ENCODE measurements at regions not wholly inside any gene's neighbourhood (a gene's known extent, or its start where the extent isn't known, plus 50 kb on each side); places are given as distances from the start of the nearest gene placed in this dataset.

DNA sequence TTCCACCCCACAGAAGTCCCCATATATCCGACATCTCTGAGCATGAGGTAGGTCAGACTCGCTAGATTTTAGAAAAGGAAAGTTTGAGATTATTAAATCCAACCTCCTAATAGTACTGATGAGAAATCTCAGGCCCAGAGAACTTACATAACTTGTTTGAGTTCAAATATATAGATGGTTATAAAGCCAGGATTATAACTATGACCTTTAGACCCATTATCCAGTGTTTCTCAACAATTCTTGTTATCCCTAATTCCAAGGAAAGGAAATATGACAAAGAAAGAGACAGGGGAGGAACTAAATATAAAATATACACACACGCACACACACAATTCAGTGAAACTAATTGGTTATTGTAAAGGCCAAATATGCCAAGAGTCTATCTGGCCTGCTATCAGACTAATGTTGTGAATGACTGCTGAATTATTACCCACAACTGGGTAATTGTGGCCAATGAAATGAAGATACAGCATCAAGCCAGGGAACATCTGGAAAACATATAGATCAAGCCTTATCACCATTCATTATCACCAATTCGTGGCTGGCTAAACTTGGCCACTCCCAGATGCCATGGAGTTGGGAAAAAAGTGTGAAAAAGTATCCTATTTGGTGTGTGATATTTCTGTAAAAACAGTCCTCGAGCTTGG lies 248.4 kb downstream of the PRELID2 start:
- Histone ChIP-seq H3K4me3 (ENCODE audit: low read depth, low read length) (no peak overlapping the region), H3K9me3 (ENCODE audit: insufficient read depth, low read depth, low read length) (no peaks in the 10 kb centered on the region), H2AFZ (ENCODE audit: insufficient read depth, low read length, poor library complexity) (no peak overlapping the region), H4K8ac (ENCODE audit: low read depth, low read length) (no peak overlapping the region), H3K27me3 (ENCODE audit: insufficient read depth, low read length) (no peaks in the 10 kb centered on the region), H3K36me3 (ENCODE audit: control insufficient read depth in 1 of 2, insufficient read depth in 2 of 2, low read length in 2 of 2) (no peaks in the 10 kb centered on the region), H4K12ac (ENCODE audit: low read depth, low read length) (no peak overlapping the region), H3K23ac (ENCODE audit: low read length) (no peak overlapping the region), H3K79me1 (ENCODE audit: low read length) (no peaks in the 10 kb centered on the region), H3K79me2 (ENCODE audit: control insufficient read depth, insufficient read depth, low read length, poor library complexity) (no peaks in the 10 kb centered on the region), H2AK5ac (ENCODE audit: low read length) (no peak overlapping the region), H3K4ac (ENCODE audit: low read depth, low read length) (no peak overlapping the region), H2BK120ac (ENCODE audit: insufficient read depth, low read length, poor library complexity) (no peak overlapping the region), H3K9ac (ENCODE audit: low read length) (no peak overlapping the region), H4K91ac (ENCODE audit: low read depth, low read length) (no peak overlapping the region), H3K18ac (ENCODE audit: low read length) (no peak overlapping the region), H3K4me1 (ENCODE audit: control insufficient read depth in 1 of 2, insufficient read depth in 2 of 2, low read length in 2 of 2) (no peaks in the 10 kb centered on the region), H3K4me2 (ENCODE audit: low read length) (no peak overlapping the region), H2BK5ac (ENCODE audit: low read depth, low read length, poor library complexity) (no peak overlapping the region), H3K14ac (ENCODE audit: low read length) (no peak overlapping the region), H2BK12ac (ENCODE audit: low read length) (no peak overlapping the region), H3K27ac (ENCODE audit: low read depth, low read length) (no peak overlapping the region)
- no peak for DNase-seq
- WGBS (ENCODE audit: extremely low coverage, insufficient coverage, insufficient read length): no CpG with 5 or more reads among the region's 5 CpGs

DNA sequence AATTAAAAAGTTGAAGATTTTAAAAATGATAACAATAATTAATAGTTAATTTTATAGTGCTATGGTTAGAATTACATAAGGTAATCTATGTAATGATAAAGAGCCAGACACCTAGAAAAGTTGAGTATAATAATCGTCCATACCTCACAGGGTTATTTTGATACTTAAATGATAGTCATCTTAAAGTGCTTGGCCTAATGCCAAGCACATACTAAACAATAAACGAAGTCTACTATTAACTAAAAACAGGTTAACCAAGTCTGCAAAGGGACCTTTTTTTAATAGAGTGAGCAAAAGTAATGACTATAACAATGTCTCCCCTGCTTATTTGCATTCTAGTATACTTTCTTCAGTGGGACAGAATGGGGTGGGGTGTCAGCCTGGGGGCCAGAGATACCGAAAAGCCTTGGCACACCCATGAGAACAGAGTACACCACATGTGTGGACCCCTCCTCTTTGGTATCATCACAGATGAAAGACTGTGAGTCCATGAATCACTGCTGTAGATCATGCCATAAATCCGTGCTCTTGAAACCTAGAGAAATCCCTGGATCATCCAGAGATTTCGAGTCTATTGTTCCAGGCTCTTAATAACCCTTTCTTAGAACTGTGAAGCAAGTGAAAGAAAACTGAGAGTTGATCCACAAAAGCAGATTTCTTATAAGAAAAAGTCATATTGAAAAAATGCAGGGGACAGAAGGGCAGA lies 249.5 kb downstream of the PRELID2 start:
- Histone ChIP-seq H3K27me3 (ENCODE audit: insufficient read depth, low read length) (no peaks in the 10 kb centered on the region), H3K79me2 (ENCODE audit: control insufficient read depth, insufficient read depth, low read length, poor library complexity) (no peaks in the 10 kb centered on the region), H4K91ac (ENCODE audit: low read depth, low read length) (peak overlapping the region; percentile 24), H3K4me2 (ENCODE audit: low read length) (no peak overlapping the region), H3K4ac (ENCODE audit: low read depth, low read length) (no peak overlapping the region), H3K4me3 (ENCODE audit: low read depth, low read length) (no peak overlapping the region), H2BK5ac (ENCODE audit: low read depth, low read length, poor library complexity) (no peak overlapping the region), H2BK120ac (ENCODE audit: insufficient read depth, low read length, poor library complexity) (no peak overlapping the region), H2BK12ac (ENCODE audit: low read length) (no peak overlapping the region), H3K27ac (ENCODE audit: low read depth, low read length) (no peak overlapping the region), H3K79me1 (ENCODE audit: low read length) (no peaks in the 10 kb centered on the region), H3K9me3 (ENCODE audit: insufficient read depth, low read depth, low read length) (no peaks in the 10 kb centered on the region), H2AK5ac (ENCODE audit: low read length) (no peak overlapping the region), H3K9ac (ENCODE audit: low read length) (no peak overlapping the region), H3K36me3 (ENCODE audit: control insufficient read depth in 1 of 2, insufficient read depth in 2 of 2, low read length in 2 of 2) (no peaks in the 10 kb centered on the region), H3K14ac (ENCODE audit: low read length) (no peak overlapping the region), H2AFZ (ENCODE audit: insufficient read depth, low read length, poor library complexity) (no peak overlapping the region), H3K4me1 (ENCODE audit: control insufficient read depth in 1 of 2, insufficient read depth in 2 of 2, low read length in 2 of 2) (no peaks in the 10 kb centered on the region), H4K12ac (ENCODE audit: low read depth, low read length) (no peak overlapping the region), H3K23ac (ENCODE audit: low read length) (no peak overlapping the region), H3K18ac (ENCODE audit: low read length) (no peak overlapping the region), H4K8ac (ENCODE audit: low read depth, low read length) (no peak overlapping the region)
- DNase-seq: no peak
- no CpG with 5 or more reads among the region's 5 CpGs for WGBS (ENCODE audit: extremely low coverage, insufficient coverage, insufficient read length)

DNA sequence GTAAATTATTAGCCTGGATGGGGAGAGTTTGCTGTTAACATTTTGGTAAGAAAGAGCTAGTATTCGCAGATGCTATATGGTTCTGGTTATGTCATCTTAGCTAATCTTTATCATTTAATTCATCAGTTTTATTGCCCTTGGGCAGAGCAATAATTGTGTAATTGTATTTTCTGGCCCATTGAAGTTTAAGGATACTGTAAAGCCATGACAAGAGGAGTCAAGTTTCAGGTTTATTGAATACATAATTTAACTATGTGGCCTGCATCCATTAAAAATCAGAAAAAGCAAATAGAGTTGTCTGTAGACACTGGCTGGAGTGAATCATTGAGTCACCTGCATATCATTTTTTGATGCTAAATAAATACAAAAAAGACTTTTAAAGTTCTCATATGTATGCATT lies 255.8 kb downstream of the PRELID2 start:
- Histone ChIP-seq H3K36me3 (ENCODE audit: control insufficient read depth in 1 of 2, insufficient read depth in 2 of 2, low read length in 2 of 2) (no peaks in the 10 kb centered on the region), H4K91ac (ENCODE audit: low read depth, low read length) (no peak overlapping the region), H4K8ac (ENCODE audit: low read depth, low read length) (no peak overlapping the region), H3K4me1 (ENCODE audit: control insufficient read depth in 1 of 2, insufficient read depth in 2 of 2, low read length in 2 of 2) (peaks cover 2 to 3% of the 10 kb centered on the region in 2 experiments), H3K79me1 (ENCODE audit: low read length) (no peaks in the 10 kb centered on the region), H2BK120ac (ENCODE audit: insufficient read depth, low read length, poor library complexity) (no peak overlapping the region), H3K23ac (ENCODE audit: low read length) (no peak overlapping the region), H3K9me3 (ENCODE audit: insufficient read depth, low read depth, low read length) (no peaks in the 10 kb centered on the region), H3K4me3 (ENCODE audit: low read depth, low read length) (no peak overlapping the region), H4K12ac (ENCODE audit: low read depth, low read length) (no peak overlapping the region), H2AFZ (ENCODE audit: insufficient read depth, low read length, poor library complexity) (no peak overlapping the region), H3K9ac (ENCODE audit: low read length) (no peak overlapping the region), H3K79me2 (ENCODE audit: control insufficient read depth, insufficient read depth, low read length, poor library complexity) (no peaks in the 10 kb centered on the region), H3K4me2 (ENCODE audit: low read length) (no peak overlapping the region), H2BK5ac (ENCODE audit: low read depth, low read length, poor library complexity) (no peak overlapping the region), H3K27me3 (ENCODE audit: insufficient read depth, low read length) (no peaks in the 10 kb centered on the region), H3K18ac (ENCODE audit: low read length) (no peak overlapping the region), H2BK12ac (ENCODE audit: low read length) (no peak overlapping the region), H3K27ac (ENCODE audit: low read depth, low read length) (no peak overlapping the region), H2AK5ac (ENCODE audit: low read length) (no peak overlapping the region), H3K4ac (ENCODE audit: low read depth, low read length) (no peak overlapping the region), H3K14ac (ENCODE audit: low read length) (no peak overlapping the region)
- DNase-seq: no peak
- no CpG with 5 or more reads among the region's 1 CpG for whole genome bisulfite sequencing (ENCODE audit: extremely low coverage, insufficient coverage, insufficient read length)

DNA sequence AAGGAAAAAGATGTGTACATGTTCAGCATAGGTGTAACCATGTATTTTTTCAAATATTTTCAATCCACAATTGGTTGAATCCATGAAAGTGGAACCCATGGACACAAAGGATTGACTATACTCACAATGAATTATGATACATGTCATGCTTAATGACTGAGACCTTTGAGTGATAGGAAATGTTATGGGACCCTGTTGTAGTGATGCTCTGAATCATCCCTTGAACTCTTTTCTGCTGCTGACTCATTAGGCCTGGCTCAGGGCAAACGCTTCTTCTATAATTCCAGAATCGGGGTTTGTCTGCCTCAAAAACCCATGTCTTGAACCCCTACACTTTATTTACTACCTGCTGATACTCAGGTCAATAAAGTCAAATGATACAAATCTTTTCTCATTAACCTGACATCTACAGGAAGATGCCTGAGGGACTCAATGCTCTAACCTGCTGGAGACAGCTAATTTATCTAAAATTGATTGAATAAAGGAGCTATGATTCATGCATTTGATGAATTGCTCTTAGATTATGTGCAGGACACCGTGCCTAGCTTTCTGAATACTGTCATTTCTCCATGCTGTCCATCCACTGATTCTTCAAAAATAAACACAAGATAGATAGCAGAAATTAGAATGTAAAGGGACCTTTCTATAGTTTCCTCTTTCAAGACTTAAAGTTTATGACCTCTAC lies 260.1 kb downstream of the PRELID2 start:
- Histone ChIP-seq H3K79me1 (ENCODE audit: low read length) (no peaks in the 10 kb centered on the region), H4K91ac (ENCODE audit: low read depth, low read length) (no peak overlapping the region), H4K8ac (ENCODE audit: low read depth, low read length) (no peak overlapping the region), H2BK120ac (ENCODE audit: insufficient read depth, low read length, poor library complexity) (no peak overlapping the region), H2AFZ (ENCODE audit: insufficient read depth, low read length, poor library complexity) (no peak overlapping the region), H2BK12ac (ENCODE audit: low read length) (no peak overlapping the region), H3K4me2 (ENCODE audit: low read length) (no peak overlapping the region), H2AK5ac (ENCODE audit: low read length) (no peak overlapping the region), H3K79me2 (ENCODE audit: control insufficient read depth, insufficient read depth, low read length, poor library complexity) (no peaks in the 10 kb centered on the region), H3K4me1 (ENCODE audit: control insufficient read depth in 1 of 2, insufficient read depth in 2 of 2, low read length in 2 of 2) (peaks cover 2 to 6% of the 10 kb centered on the region in 2 experiments), H4K12ac (ENCODE audit: low read depth, low read length) (no peak overlapping the region), H3K27me3 (ENCODE audit: insufficient read depth, low read length) (no peaks in the 10 kb centered on the region), H3K23ac (ENCODE audit: low read length) (no peak overlapping the region), H2BK5ac (ENCODE audit: low read depth, low read length, poor library complexity) (no peak overlapping the region), H3K18ac (ENCODE audit: low read length) (no peak overlapping the region), H3K14ac (ENCODE audit: low read length) (no peak overlapping the region), H3K9ac (ENCODE audit: low read length) (no peak overlapping the region), H3K27ac (ENCODE audit: low read depth, low read length) (no peak overlapping the region), H3K4ac (ENCODE audit: low read depth, low read length) (no peak overlapping the region), H3K9me3 (ENCODE audit: insufficient read depth, low read depth, low read length) (no peaks in the 10 kb centered on the region), H3K36me3 (ENCODE audit: control insufficient read depth in 1 of 2, insufficient read depth in 2 of 2, low read length in 2 of 2) (no peaks in the 10 kb centered on the region), H3K4me3 (ENCODE audit: low read depth, low read length) (no peak overlapping the region)
- no CpG with 5 or more reads among the region's 3 CpGs for WGBS (ENCODE audit: extremely low coverage, insufficient coverage, insufficient read length)
- DNase-seq: no peak

Data from trophoblast cell (in vitro differentiated cells and primary cell).